ENCODE measurements at regions not wholly inside any gene's neighbourhood (a gene's known extent, or its start where the extent isn't known, plus 50 kb on each side); places are given as distances from the start of the nearest gene placed in this dataset.

DNA sequence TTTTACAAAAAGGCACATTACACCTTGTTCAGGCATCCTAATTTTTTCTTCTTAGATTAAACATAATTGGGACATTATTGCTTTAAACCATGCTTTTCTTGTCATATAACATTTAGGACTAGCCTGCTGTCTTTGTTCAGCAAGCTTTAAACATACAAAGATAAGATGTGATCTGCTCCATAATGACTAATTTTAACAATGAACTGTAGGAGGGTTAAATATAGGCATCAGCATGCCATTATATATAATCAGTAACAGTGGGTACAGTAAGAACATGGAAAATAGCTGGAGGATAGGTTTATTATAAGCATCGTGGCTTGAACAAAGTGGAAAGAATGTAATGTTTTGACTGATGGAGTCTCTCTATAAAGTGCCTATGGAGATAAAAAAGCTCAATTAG is 661.7 kb downstream of the SLITRK6 start:
- TF ChIP-seq, protein P1, sequence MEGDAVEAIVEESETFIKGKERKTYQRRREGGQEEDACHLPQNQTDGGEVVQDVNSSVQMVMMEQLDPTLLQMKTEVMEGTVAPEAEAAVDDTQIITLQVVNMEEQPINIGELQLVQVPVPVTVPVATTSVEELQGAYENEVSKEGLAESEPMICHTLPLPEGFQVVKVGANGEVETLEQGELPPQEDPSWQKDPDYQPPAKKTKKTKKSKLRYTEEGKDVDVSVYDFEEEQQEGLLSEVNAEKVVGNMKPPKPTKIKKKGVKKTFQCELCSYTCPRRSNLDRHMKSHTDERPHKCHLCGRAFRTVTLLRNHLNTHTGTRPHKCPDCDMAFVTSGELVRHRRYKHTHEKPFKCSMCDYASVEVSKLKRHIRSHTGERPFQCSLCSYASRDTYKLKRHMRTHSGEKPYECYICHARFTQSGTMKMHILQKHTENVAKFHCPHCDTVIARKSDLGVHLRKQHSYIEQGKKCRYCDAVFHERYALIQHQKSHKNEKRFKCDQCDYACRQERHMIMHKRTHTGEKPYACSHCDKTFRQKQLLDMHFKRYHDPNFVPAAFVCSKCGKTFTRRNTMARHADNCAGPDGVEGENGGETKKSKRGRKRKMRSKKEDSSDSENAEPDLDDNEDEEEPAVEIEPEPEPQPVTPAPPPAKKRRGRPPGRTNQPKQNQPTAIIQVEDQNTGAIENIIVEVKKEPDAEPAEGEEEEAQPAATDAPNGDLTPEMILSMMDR (IDR thresholded peaks at IDR 0.05) = no peak
- TF ChIP-seq POLR2AphosphoS5 (IDR thresholded peaks at IDR 0.05) = no peak

Measured in stomach (tissue), 4 donors.